ENCODE measurements at regions not wholly inside any gene's neighbourhood (a gene's known extent, or its start where the extent isn't known, plus 50 kb on each side); places are given as distances from the start of the nearest gene placed in this dataset.

DNA sequence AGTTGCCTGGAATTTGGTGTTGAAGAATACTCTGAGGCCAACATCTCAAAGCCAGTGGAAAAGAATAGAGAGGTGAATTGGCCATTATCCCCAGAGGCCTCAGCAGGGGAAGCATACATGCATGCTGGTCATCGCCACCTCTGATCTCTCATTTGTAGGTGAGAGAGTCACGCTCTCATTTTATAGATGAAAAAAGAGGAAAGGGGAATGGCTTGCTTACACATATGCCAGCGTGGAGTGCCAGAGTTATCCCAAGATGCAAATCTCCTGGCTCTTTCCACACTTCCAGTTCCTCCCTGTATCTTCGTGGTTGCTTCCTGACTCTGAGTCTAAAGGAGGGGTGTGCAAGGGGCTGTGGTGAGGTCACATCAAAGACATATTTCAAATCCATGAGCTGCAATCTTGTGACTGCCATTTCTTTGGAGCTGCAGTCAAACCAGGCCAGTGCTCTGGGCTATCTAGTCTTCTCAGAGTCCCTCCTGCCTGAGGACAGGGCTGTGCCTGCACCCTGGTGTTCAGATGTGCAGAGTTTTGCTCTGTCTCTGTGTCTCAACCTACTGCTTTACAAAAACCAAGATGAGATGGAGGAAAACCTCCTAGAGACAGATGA lies 324.7 kb downstream of the MYCN start:
- no peak for DNase-seq

DNA sequence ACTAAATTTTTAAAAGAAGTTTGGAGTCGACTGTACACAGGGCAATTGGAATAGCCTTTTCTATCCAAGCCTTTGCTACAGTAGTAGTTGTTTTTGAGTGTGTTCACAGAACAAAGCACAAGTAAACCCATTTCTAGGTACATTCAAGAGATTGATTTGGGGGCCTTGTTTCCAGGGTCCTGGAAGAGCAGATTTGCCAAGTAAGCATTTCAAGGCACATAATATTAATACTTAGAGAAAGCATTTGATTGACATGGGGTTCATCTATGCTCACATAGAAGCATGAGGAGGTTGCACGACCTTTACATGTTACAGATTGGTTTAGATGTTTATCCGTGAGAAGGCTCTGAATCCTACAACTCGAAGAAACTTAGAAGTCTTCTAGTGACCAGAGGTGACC lies 324.1 kb downstream of the MYCN start:
- DNase-seq = no peak

DNA sequence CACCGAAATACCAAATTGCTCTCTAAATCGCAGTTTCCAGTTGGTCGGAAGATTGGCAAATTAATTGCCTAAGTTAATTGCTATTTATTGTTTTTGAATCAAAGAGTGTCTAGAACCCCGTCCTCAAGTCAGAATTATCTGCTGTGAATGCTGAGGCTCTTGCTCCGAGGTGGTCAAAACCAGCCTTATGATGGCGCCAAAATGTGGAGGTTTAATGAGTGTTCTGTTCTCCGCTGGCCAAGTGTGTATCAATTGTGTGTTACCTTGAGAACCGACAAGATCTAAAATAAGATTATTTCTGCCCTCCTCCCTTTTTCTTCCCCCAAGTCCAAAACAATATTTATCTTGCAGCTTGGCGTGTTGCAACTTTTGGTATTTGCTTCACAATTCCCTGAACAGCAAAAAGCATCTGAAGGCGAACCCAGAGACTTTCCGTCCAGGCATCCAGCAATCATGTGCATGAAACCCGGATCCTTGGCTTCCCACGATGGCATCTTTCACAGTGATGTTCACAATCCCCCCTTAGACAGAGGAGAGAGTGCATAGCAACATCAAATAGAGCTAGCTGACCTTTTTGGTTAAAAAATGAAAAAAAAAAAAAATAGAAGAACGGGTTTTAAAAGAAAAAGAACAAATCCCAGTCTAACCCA lies 323.0 kb downstream of the MYCN start:
- no peak for DNase-seq

DNA sequence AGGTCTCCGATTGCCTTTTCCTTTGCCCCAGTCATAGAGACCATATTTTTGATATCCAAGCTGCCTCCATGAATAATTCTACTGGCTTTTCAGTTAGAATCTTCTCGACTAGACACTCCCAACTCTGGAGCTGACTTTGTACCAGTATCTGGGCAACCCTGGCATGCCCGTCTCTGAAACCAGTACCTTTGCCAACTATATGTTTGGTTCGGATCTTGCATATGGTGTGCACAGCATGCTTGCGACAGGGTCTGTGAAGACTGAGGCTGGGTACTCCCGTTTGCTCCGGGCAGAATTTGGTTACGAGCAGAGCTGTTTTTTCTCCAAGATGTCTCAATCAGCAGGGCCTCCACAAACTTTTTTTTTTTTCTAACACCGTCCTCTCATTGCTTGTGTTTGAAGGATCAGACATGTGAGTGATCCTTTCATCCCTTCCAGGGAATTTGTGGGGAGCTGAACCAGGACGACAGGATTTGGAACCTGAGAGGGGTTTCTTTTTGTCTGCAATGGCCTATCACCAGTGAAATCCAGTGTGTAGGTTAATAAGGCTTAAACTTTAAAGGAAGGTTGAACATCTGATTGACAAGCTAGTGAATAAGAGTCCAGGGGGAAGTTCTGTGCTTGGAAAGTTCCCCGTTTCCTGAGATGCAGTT lies 322.3 kb downstream of the MYCN start:
- DNase-seq = no peak

DNA sequence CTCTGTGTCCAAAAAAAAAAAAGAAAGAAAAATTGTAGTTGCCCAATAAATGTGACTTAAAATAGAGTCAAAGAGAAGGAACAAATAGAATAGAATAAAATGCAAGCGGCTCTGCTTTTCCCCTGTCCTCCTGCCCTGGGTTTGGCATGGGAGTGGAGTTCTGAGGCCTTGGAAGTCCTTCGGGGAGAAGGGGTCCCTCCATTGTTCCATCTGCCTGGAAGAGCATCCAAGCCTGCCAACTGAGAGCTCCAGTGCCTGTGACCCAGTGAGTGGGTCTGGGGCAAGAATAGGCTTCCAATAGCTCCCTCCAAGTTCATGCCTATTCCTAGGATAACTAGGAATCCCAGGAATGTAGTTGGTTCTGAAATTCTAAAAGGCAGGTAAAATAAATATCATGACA lies 321.4 kb downstream of the MYCN start:
- DNase-seq = no peak

DNA sequence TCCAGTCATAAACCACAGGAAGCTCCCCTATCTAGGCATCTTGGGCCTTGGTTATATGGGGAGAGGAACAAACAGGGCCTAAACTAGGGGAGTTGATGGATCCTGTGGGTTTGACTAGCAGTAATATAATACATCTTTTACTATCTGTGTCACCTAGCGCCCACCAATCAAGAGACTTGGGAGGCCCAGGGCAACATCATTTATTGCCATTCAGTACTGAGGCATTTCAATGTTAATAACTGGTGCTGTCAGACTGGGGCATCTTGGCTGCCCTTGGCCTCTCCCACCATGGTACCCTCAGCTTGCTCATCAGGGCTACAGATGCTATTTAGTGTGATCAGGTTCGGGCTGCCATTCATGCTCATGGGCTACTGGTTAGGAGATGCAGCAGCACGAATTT lies 320.7 kb downstream of the MYCN start:
- DNase-seq = no peak

DNA sequence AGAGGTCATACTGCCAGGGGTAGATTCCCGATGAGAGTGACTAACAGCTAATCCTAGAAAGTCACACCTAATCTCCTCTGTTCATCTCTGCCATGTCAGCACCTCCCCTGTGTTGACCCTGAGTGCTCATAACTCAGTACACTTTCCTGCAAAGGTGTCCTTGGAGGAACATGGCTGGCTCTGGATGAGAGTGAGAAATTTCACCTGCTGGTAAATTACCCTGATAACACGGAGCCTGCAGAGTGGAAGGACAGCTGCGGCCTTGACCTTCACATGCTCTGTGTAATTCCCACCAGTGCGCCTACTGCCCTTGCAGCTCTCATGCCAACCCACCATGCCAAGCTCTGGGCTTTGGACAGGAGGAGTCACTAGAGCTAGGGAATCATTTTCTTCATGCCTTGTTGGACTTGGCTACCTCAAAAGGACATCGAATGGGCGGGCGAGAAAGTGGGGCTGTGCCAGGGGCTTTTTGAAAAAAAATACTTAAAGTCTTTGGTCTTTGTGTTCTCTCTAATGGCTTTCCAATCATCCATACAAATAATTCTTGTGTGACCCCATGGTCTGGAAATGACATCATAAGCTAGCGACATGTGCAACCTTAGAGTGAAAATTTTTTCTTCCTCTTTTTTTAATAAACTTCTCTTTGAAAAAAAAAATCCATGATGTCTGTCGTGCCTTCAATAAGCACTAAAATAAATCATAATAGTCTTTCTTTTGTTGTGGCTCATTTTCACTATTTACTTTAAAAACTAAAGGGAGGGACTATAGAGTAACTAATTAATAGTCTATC lies 319.9 kb downstream of the MYCN start:
- DNase-seq = no peak

DNA sequence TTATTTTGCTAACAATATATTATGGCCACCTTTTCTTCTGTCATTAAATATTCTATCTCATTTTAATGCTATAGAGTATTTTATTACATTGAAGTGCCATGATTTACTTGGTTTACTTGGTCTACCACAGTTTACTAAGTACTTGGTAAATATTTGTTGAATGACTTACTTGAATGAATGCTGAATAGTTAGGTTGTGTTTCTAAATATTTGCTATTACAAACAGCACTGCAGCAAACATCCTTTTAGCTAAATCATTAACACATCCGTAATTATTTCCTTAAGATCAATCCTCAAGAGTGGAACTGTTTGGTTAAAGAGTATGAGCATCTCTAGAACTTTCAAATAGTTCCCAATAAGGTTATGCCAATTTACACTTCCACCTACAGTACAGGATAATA lies 318.7 kb downstream of the MYCN start:
- no peak for DNase-seq

DNA sequence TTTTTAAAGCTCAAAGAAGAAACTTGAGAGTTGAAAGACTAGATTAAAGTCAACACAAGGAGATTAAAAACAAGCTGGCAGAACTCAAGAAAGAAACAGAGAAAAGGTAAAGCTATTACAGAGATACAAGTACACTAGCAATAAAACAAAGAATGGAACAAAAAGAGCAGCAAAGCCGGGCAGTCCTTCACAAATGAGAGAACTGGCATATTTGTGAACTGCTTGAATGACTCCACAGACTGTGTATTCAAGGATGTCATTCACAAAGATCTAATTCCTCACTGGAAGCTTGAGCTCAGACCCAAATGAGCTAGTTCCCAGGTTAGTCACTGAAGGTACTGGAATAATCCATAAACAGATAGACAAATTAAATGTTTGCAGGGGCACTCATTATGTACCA lies 318.0 kb downstream of the MYCN start:
- no peak for DNase-seq

DNA sequence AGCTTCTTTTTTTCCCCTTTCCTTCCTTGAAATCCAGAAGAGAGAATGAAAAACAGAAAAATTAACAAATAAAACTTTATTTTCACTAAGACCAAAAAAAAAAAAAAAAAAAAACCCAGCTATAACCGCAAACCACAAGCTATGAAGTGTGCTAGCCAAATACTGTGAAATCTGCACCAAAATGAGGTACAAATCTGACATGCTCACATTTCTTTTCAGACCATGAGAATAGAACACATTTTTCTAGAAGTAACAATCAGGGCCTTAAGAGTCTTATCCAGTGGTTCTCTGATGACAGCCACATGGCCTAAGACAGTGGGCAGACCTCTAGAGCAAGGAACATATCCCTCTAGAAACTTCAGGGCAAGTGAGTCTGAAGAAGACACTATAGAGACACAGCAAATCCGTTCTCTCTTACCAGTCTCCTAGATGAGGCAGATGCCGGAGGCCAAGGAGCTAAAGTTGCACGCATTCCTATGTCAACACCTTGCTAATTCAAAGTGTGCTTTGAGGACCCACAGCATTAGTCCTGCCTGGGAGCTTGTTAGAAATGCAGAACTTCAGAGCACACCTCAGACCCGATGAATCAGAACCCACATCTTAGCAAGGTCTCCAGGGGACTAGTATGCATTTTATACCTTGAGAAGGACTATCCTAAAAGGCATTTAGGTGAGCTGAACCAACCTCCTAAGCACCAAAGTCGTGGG lies 317.1 kb downstream of the MYCN start:
- DNase-seq = no peak

DNA sequence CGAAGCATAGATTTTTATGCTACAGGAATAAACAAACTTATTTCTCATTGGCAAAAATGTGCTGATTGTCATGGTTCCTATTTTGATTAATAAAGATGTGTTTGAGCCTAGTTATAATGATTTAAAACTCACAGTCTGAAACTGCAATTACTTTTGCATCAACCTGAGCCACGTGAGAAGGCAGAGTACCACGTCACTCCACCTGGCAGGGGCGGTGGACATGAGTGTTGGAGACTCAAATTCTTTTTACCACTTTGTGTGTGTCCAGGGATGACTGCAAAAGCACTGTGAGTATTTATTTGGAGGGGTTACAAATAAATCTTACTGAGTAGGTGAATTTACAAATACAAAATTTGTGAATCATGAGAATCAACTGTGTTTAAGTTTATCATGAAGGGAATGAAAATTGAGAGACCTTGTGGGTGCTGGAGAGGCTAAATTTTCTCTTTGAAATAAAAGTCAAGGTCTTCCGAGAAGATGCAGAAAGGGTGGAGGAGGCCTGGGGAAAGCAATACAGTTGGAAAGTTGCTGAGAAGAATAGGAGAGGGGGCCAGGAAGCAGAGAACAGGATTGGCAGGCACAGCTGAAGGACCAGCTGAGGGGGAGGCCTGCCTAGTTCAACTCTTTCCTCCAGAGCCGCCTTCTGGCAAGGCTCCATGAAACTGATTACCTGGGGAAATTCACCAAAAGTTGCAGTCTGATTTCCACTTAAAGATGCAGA lies 316.4 kb downstream of the MYCN start:
- no peak for DNase-seq

DNA sequence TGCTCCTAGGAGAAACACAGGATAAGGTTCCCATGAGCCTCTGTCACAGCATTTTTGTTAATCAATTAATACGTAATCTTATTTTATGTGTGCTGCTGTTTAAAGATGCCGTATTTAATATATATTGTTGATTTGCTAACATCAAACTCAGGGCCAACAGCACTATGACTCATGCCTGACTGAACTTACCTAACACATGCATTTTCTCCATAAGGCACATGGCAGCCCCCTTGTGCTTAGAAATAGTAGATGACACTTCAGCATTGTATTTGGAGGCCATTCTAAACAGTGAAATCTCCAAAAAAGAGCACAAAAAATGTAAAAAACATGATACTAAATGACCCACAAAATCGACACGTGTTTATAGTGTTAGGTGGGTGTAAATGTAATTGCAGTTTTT lies 314.8 kb downstream of the MYCN start:
- DNase-seq = no peak

DNA sequence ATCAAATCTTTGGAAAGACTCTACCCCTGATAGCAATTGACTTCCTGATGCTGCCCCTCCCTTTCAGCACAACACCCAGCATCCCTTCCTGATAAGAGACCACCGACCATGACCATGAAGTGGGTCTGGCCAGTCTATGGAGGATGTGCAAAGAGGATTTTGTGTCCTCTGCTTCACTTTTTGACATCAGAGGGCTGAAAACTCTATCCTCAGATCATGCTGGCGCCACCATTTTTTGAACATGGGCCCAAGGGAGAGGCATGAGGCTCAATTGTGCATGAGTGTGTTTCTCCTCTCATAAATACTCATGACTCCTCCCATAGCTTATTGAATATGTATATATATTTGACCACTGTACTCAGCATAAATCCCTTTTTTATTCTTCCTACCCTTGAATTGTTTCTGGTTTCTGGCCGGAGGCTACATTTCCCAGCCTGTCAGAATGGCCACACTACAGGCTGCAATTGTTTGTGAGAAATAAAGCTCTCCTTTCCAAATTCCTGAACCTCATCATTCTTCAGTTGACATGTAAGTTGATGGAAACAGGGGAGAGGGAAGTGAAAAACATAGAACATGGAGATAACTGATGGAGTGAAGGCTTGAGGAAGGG lies 314.1 kb downstream of the MYCN start:
- DNase-seq = no peak

DNA sequence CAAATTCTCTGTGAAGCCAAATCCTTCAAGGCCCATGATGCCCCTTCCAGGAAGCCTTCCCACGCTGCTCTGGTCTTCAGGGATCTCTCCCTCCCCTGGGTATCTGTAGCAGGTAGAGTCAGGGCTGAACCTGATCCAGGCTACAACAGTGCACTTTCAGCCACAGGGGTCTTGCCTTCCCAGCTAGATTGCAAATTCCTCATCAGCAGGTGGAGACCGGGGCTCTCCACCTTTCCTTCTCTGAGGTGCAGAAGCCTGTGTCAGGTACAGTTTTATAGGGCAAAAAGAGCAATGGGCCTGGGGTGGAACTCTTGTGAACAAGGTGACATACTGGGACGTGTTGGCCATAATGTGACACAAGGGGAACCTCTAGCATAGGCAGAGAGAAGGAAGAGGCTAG lies 312.9 kb downstream of the MYCN start:
- no peak for DNase-seq

DNA sequence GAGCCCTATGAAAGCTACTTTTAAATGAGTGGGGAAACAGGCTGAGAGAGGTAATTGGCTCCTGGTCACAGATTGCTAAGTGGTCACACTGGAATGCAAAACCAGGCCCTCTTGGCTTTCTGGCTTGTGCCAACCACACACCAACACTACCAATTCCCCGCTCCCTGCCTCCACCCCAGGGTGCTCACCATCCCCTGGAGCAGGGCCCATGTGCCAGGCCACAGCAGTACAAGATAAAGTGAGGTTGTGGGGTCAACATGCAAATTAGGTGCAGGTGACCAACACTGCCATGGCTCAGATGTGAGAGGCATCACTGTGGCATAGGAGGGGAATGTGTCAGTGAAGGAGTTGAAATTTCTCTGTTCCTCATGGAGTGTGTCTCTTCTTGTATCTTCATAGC lies 312.5 kb downstream of the MYCN start:
- no peak for DNase-seq

DNA sequence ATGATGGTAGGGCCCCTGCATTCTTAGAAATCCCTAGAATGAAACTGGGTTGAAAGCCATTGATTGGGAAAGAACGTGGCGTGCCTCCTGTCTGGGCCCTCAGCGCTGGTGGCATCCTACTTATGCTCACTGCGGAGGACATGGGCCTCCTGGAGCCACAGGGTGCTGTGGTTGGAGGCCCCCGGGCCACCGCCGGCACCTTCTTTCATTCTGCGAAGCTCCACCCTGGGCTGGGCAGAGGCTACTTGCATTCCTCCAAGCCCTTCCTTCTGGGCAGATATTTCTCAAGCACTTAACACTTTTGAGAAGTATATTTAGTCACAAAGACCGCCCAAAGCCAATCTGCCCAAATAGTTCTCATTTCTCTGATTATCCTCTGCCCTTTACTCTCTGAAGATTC lies 311.9 kb downstream of the MYCN start:
- no peak for DNase-seq

DNA sequence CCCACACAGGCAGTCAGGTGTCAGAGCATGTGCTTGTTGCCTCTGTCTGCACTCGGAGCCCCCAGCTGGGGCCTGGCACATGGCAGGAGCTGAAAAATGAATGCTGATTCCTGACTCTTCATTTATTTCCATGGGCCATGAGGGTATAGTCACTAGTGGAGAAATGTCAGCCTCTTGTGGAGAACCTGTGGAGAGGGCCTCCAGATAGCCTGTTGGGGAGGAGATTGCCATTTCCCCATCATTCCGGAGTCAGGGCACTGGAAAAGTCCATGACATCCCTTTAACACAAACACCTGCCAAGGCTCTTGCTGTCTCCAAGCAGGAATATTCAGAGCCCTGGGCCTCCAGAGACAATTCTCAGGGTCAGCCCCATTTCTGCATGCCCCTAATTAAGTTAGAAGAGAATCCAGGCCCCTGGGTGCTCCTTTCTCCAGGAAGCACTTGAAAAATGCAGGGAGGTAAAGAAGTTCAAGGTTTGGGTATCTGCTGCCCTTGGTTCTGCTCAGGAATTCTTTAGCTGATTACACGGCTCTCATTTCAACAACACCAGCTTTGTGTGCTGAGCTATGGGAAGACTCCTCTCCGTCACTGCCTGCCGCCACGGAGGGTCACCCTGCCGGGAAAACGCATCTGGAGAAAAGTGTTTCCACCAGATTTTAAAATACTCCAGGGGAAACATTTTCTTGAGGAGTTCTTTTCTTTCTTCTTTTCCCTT lies 311.3 kb downstream of the MYCN start:
- DNase-seq = no peak

DNA sequence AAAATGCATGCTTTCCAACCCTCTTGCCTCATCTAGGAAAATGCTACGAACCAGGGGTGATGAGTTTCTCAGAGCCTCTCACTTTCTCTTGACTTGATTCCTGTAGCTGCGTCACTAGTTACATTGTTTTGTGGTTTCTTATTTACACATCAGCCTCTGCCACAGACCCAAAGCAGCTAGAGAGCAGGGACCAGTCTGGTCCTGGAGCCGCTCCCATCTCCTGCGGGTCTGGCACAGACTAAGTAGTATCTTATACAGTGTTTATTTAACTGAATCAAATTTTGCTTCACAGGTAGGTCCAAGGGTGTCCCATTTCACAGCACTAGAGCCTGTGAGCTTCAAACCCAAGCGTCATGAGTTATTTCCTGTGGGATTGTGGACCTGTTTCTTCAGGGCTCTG lies 310.5 kb downstream of the MYCN start:
- no peak for DNase-seq

DNA sequence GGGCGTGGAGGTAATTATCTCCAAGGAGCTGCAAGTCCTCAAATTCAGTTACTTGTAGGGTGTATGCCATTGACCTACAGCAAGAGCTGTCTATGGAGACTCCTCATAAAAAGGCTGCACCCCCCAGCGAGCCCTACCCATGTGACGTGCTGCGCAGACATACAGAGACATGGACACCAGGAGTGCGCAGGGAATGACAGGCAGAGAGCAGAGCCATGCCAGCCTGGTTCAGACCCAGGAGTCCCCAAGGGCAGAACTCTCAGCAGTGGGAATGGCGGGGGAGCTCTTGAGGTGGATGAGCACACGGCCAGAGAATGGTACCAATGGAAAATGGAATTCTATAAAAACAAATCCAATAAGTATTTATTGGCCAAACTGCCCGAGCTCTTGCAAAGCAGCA lies 310.1 kb downstream of the MYCN start:
- DNase-seq = no peak

DNA sequence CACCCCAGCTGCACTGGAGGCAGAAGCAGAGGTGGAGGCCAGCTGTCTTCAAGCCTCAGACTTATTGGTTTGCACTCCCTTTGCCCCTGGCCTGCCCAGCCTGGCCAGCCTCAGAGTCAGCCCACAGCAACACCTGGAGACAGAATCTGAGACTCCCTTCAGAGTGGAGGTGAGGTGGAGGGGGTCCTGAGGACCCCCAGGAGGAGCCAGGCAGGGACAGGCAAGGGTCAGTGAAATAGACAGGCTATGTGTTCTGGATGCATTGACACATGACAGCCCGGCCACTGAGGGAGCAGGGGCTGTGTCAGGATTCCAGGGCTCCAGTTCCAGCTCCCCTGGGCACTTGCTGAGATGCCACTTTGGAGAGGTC lies 309.7 kb downstream of the MYCN start:
- DNase-seq = no peak

DNA sequence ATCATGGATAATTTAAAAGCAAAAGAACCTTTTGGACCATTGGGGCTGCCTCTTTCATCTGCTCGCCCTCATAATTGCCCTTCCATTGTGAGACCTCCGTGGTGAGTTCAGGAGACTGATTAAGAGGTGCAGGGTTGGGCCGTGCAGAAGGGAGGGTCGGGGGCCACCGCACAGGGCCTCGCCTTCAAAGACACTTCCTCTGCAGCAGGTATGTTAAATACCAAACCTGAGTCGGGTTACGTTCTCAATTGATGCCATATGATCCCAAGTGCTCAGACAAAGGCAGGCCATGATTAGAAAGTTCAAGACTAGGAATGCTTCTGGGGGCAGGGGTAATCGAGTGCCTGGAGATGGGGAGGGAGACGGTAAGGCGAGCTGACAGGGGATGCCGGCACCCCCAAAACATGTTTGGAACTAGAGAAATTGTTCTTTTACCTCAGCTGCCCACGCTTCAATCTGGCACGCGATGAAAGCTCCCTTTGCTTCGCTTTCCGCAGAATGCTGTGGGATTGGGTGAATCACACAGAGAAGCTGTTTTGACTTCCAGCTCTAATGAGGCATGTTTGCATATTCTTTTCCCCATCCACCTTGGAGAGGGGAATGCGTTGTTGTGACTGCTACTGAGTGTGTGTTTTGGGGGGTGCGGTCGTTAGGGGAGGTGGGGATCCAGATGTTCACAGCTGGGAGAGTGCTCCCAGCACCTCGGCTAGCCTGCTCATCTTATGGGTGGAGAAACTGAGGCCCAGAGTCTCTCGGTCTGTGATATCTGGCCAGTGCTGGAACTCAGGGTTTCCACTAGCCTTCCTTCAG lies 309.1 kb downstream of the MYCN start:
- DNase-seq = no peak
